OCI-LY7 (cell line): ENCODE measurements at regions not wholly inside any gene's neighbourhood (a gene's known extent, or its start where the extent isn't known, plus 50 kb on each side); places are given as distances from the start of the nearest gene placed in this dataset.

Experiments used
- BruUV-seq: library from RNA; stranded (reverse); fragments of 400-500 nt; replicated peaks from 2 replicates; lab custom pipeline; 2021; lab: Mats Ljungman, UMichigan
- CTCF ChIA-PET: fragments of 300-600 bp; sonication (Branson Sonifier 250); formaldehyde crosslinking; loops from one replicate; lab custom pipeline; 2022; ENCODE audit warnings: antibody characterized with exemption; ENCODE audit not compliant: unreplicated experiment; lab: Charles Lee
- POLR2A ChIA-PET: fragments of 300-600 bp; sonication (Branson Sonifier 250); formaldehyde crosslinking; loops from one replicate; lab custom pipeline; 2022; ENCODE audit warnings: antibody characterized with exemption; lab: Charles Lee
- DNase-seq: peaks from one replicate; pipeline ENCODE4 v3.0.0-alpha.2; 2015; ENCODE audit warnings: low spot score
- H2AFZ ChIP-seq: fragments of 200-600 bp; sonication (generic), shearing (Covaris generic); 2 replicates; pipeline ENCODE4 v1.6.1; 2014; ENCODE audit warnings: mild to moderate bottlenecking, antibody characterized with exemption, low read length, moderate library complexity
- H3K27ac ChIP-seq: fragments of 200-600 bp; sonication (generic); 2 replicates; pipeline ENCODE4 v1.5.1; 2014; ENCODE audit warnings: mixed run types, low read depth, mild to moderate bottlenecking, moderate library complexity, low read length, inconsistent platforms; ENCODE audit not compliant: poor library complexity, severe bottlenecking
- H3K36me3 ChIP-seq: fragments of 200-600 bp; sonication (generic); 2 replicates; pipeline ENCODE4 v1.6.1; 2014; ENCODE audit warnings: mild to moderate bottlenecking, antibody characterized with exemption, low read length, moderate library complexity, mixed read lengths; ENCODE audit not compliant: insufficient read depth
- H3K4me1 ChIP-seq: fragments of 200-600 bp; sonication (generic); 2 replicates; pipeline ENCODE4 v1.5.1; 2014; ENCODE audit warnings: mild to moderate bottlenecking, low read length; ENCODE audit not compliant: insufficient read depth, poor library complexity, severe bottlenecking
- H3K4me2 ChIP-seq: fragments of 200-600 bp; sonication (generic); 2 replicates; pipeline ENCODE4 v1.6.1; 2014; ENCODE audit warnings: mild to moderate bottlenecking, low read length
- H3K4me3 ChIP-seq: fragments of 200-600 bp; sonication (generic); 2 replicates; pipeline ENCODE4 v1.5.1; 2014; ENCODE audit warnings: mild to moderate bottlenecking, low read depth, low read length; ENCODE audit not compliant: poor library complexity, severe bottlenecking
- H3K79me2 ChIP-seq: fragments of 200-600 bp; sonication (generic); 2 replicates; pipeline ENCODE4 v1.6.1; 2016; ENCODE audit warnings: low read depth, mild to moderate bottlenecking, low read length, moderate library complexity, mixed read lengths; ENCODE audit not compliant: insufficient read depth
- H3K9me2 ChIP-seq: fragments of 200-600 bp; sonication (generic); 2 replicates; pipeline ENCODE4 v1.6.1; 2016; ENCODE audit warnings: mild to moderate bottlenecking, low read length, mixed read lengths; ENCODE audit not compliant: insufficient read depth
- H3K9me3 ChIP-seq: fragments of 200-600 bp; sonication (generic); 2 replicates; pipeline ENCODE4 v1.6.1; 2014; ENCODE audit warnings: mild to moderate bottlenecking, mixed run types, low read length, mixed read lengths
- H4K20me1 ChIP-seq: fragments of 200-600 bp; sonication (generic); 2 replicates; pipeline ENCODE4 v1.6.1; 2014; ENCODE audit warnings: mild to moderate bottlenecking, antibody characterized with exemption, low read length, moderate library complexity, mixed read lengths; ENCODE audit not compliant: insufficient read depth
- EZH2phosphoT487 ChIP-seq: fragments of 200-600 bp; sonication (generic); IDR thresholded peaks from 2 replicates; pipeline ENCODE4 v1.6.1; 2018; ENCODE audit warnings: low read depth, borderline replicate concordance, mild to moderate bottlenecking, mixed run types, antibody characterized with exemption, low read length, moderate library complexity, mixed read lengths
- intact Hi-C: fragments of 100-400 bp; cut with micrococcal nuclease; formaldehyde crosslinking; loops from one replicate; pipeline ENCODE4 v1.10.0; 2022; ENCODE audit not compliant: unreplicated experiment
- TF ChIP-seq, protein P1 (sequence below): fragments of 200-600 bp; sonication (generic); conservative IDR thresholded peaks from 2 replicates; pipeline ENCODE4 v1.5.1; 2014; ENCODE audit warnings: mild to moderate bottlenecking, antibody characterized with exemption, low read length, moderate library complexity, mixed read lengths

DNA sequence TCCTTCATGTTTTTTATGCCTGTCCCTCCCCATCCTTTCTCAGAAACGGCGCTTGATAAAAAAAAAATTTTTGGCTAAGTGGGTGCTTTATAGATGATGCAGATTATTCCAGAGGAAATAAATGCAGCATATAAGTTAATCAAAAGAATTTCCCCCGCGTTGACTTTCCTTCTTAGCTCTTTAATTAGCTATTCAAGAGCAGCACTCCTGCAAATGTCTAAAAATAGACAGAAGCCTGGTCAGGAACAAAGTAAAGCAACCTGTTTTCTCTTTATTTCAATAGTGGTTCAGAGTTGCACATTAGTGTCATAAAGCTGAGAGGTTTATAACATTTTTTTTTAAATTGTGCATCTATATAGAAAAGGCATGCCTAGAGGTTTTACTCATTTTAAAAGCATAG lies 439.5 kb upstream of the LRRC7 start:
- H3K4me1 ChIP-seq, result no peaks in the 10 kb centered on the region
- no TSS peak for BruUV-seq
- no peaks in the 10 kb centered on the region for H3K36me3 ChIP-seq
- POLR2A ChIA-PET, result no interaction called here
- intact Hi-C loops, result no loop called here
- no peak overlapping the region for H3K27ac ChIP-seq
- H3K9me2 ChIP-seq, result no peaks in the 10 kb centered on the region
- H3K79me2 ChIP-seq, result no peaks in the 10 kb centered on the region
- H4K20me1 ChIP-seq, result no peaks in the 10 kb centered on the region
- CTCF ChIA-PET, result no interaction called here
- no peak overlapping the region for H3K4me3 ChIP-seq
- no peaks in the 10 kb centered on the region for H3K9me3 ChIP-seq
- H3K4me2 ChIP-seq, result no peak overlapping the region
- no peak overlapping the region for H2AFZ ChIP-seq
- TF ChIP-seq, protein P1, sequence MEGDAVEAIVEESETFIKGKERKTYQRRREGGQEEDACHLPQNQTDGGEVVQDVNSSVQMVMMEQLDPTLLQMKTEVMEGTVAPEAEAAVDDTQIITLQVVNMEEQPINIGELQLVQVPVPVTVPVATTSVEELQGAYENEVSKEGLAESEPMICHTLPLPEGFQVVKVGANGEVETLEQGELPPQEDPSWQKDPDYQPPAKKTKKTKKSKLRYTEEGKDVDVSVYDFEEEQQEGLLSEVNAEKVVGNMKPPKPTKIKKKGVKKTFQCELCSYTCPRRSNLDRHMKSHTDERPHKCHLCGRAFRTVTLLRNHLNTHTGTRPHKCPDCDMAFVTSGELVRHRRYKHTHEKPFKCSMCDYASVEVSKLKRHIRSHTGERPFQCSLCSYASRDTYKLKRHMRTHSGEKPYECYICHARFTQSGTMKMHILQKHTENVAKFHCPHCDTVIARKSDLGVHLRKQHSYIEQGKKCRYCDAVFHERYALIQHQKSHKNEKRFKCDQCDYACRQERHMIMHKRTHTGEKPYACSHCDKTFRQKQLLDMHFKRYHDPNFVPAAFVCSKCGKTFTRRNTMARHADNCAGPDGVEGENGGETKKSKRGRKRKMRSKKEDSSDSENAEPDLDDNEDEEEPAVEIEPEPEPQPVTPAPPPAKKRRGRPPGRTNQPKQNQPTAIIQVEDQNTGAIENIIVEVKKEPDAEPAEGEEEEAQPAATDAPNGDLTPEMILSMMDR, result no peak
- TF ChIP-seq EZH2phosphoT487, result no peak
- no peak for DNase-seq

DNA sequence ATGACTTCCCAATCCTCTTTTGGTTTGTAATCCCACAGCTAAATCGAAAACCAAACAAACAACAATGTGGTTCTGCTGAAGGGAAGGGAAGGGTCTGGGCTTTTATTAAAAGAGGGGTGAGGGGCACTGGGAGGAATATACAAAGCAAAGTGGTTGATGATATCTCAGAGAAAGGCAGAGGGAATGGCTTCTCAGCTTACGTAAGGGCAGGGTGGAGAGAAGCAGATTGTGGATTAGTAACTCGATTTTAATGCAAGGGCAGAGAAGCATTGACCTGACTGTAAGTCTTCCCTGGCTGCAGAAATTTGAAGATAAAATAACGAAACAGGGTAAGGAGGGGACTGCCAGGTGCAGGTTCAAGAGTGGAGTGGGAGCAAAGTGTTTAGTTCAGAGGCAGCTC lies 438.2 kb upstream of the LRRC7 start:
- Histone ChIP-seq H4K20me1 (no peaks in the 10 kb centered on the region), H2AFZ (no peak overlapping the region), H3K79me2 (no peaks in the 10 kb centered on the region), H3K9me3 (no peaks in the 10 kb centered on the region), H3K27ac (no peak overlapping the region), H3K4me2 (no peak overlapping the region), H3K4me3 (no peak overlapping the region), H3K9me2 (no peaks in the 10 kb centered on the region), H3K4me1 (no peaks in the 10 kb centered on the region), H3K36me3 (no peaks in the 10 kb centered on the region)
- BruUV-seq, result no TSS peak
- no peak for TF ChIP-seq EZH2phosphoT487
- TF ChIP-seq, protein P1, result no peak
- POLR2A ChIA-PET, result no interaction called here
- DNase-seq, result no peak
- intact Hi-C loops, result no loop called here
- CTCF ChIA-PET, result no interaction called here

DNA sequence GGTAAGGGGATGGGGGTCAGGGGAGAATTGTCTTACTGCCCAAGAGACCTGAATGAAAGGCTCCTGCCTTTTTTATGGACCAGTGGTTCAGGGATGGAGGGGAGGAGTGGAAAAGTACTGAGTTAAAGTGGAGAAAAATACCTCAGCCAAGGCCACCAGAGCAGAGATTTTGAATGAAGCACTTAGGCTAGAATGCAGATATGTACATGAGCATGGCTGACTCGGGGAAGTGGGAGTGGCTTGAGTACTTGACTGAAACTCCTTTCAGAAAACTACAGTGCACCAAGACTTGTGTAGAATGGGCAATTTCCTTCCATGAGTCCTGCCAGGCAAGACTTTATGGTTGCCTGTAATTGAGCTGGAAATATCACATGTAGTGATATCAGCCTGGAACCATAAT lies 429.6 kb upstream of the LRRC7 start:
- Histone ChIP-seq H3K79me2 (no peaks in the 10 kb centered on the region), H2AFZ (no peak overlapping the region), H3K4me3 (no peak overlapping the region), H3K4me2 (no peak overlapping the region), H3K27ac (no peak overlapping the region), H3K9me3 (no peaks in the 10 kb centered on the region), H4K20me1 (no peaks in the 10 kb centered on the region), H3K36me3 (no peaks in the 10 kb centered on the region), H3K4me1 (no peaks in the 10 kb centered on the region), H3K9me2 (no peaks in the 10 kb centered on the region)
- ChIA-PET POLR2A (no interaction called here), CTCF (no interaction called here)
- TF ChIP-seq, protein P1, result no peak
- no peak for TF ChIP-seq EZH2phosphoT487
- DNase-seq, result no peak
- intact Hi-C loops, result no loop called here
- no TSS peak for BruUV-seq
